Suprapubic skin (tissue), 4 donors: ENCODE measurements at regions not wholly inside any gene's neighbourhood (a gene's known extent, or its start where the extent isn't known, plus 50 kb on each side); places are given as distances from the start of the nearest gene placed in this dataset.

Experiments used
- EP300 ChIP-seq: sonication (generic); formaldehyde crosslinking; IDR thresholded peaks from one replicate; pipeline ENCODE4 v1.6.1; 2017; ENCODE audit warnings: antibody characterized with exemption
- POLR2A ChIP-seq, 2 donors: fragments of 450-650 bp; IDR thresholded peaks; one replicate each; pipeline ENCODE4 v1.6.1; 2017; ENCODE audit warnings: antibody characterized with exemption in 2 of 2, mild to moderate bottlenecking in 2 of 2, moderate library complexity in 2 of 2
- POLR2AphosphoS5 ChIP-seq, 3 donors: sonication (generic); formaldehyde crosslinking; IDR thresholded peaks; one replicate each; pipeline ENCODE4 v1.6.1; 2017; ENCODE audit warnings: antibody characterized with exemption in 3 of 3
- TF ChIP-seq, protein P1 (sequence below), 2 donors: fragments of 200-600 bp in 1 of 2; fragments of 450-650 bp in 1 of 2; sonication (generic) in 1 of 2; IDR thresholded peaks; one replicate each; pipeline ENCODE4 v1.5.1; 2016 to 2019; ENCODE audit warnings: antibody characterized with exemption in 2 of 2, mild to moderate bottlenecking in 1 of 2, moderate library complexity in 1 of 2

DNA sequence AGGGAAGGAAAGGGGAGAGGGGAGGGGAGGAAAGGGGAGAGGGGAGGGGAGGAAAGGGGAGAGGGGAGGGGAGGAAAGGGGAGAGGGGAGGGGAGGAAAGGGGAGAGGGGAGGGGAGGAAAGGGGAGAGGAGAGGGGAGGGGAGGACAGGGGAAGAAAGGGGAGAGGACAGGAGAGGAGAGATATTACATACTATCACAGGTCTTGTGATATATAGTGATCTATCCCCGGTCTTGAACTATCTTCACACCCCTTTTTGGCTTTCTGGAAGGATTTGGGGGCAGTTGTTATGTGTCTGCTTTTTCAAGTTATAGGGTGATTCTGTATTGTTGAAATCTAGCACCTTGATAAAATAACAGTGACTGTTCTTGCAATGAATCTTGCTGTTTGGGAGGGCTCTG lies 92.1 kb upstream of the ID2 start:
- TF ChIP-seq, protein P1, sequence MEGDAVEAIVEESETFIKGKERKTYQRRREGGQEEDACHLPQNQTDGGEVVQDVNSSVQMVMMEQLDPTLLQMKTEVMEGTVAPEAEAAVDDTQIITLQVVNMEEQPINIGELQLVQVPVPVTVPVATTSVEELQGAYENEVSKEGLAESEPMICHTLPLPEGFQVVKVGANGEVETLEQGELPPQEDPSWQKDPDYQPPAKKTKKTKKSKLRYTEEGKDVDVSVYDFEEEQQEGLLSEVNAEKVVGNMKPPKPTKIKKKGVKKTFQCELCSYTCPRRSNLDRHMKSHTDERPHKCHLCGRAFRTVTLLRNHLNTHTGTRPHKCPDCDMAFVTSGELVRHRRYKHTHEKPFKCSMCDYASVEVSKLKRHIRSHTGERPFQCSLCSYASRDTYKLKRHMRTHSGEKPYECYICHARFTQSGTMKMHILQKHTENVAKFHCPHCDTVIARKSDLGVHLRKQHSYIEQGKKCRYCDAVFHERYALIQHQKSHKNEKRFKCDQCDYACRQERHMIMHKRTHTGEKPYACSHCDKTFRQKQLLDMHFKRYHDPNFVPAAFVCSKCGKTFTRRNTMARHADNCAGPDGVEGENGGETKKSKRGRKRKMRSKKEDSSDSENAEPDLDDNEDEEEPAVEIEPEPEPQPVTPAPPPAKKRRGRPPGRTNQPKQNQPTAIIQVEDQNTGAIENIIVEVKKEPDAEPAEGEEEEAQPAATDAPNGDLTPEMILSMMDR (IDR thresholded peaks at IDR 0.05), result no peak
- TF ChIP-seq POLR2A (IDR thresholded peaks at IDR 0.05) (no peak), POLR2AphosphoS5 (IDR thresholded peaks at IDR 0.05) (no peak), EP300 (no peak)
